HepG2 (cell line): ENCODE measurements at regions not wholly inside any gene's neighbourhood (a gene's known extent, or its start where the extent isn't known, plus 50 kb on each side); places are given as distances from the start of the nearest gene placed in this dataset.

Experiments
- ATAC-seq: fragments of 200-7000 bp; cut with Tn5 transposase; 3 replicates; pipeline ENCODE4 v1.9.1; 2020; ENCODE audit warnings: mild to moderate bottlenecking, moderate library complexity
- BruUV-seq: library from RNA; stranded (reverse); fragments of 400-500 nt; replicated peaks from 2 replicates; lab custom pipeline; 2021; lab: Mats Ljungman, UMichigan
- CTCF ChIA-PET: fragments of 300-600 bp; formaldehyde crosslinking; extraction: SDS; loops from one replicate; lab custom pipeline; 2021; ENCODE audit warnings: low total read pairs, inconsistent platforms, low intra/inter-chr PET ratio; lab: Yijun Ruan, JAX
- POLR2A ChIA-PET: fragments of 350-600 bp; sonication (Branson Sonifier 250); formaldehyde crosslinking; loops from one replicate; lab custom pipeline; 2020; ENCODE audit warnings: antibody characterized with exemption, inconsistent platforms; lab: Yijun Ruan, JAX
- DNase-seq: peaks from one replicate; pipeline ENCODE4 v3.0.0-alpha.2; 2015; ENCODE audit warnings: low spot score
- FAIRE-seq: peaks from 3 replicates; lab custom pipeline; 2011; peaks lifted over from hg19 to GRCh38; lab: Jason Lieb, UNC
- H2AFZ ChIP-seq: one replicate; pipeline ENCODE4 v1.6.1; 2011; ENCODE audit warnings: low read length, inconsistent platforms
- H3K27ac ChIP-seq: fragments of 300-600 bp; 3 replicates; pipeline ENCODE4 v1.8.0; 2011; ENCODE audit warnings: mixed run types, mild to moderate bottlenecking, mixed read lengths, low read length, inconsistent platforms; ENCODE audit not compliant: insufficient read depth; ENCODE audit errors: extremely low read length
- H3K27me3 ChIP-seq, 2 experiments: fragments of 200-600 bp in 1 of 2; 2 replicates in 1 of 2; 3 replicates in 1 of 2; pipeline versions ENCODE4 v1.6.0 to v1.8.0; 2011; ENCODE audit warnings: low read length in 2 of 2, mild to moderate bottlenecking in 2 of 2, moderate library complexity in 2 of 2, inconsistent platforms in 1 of 2; ENCODE audit not compliant: insufficient read depth in 2 of 2, control insufficient read depth in 1 of 2
- H3K36me3 ChIP-seq, 2 experiments: fragments of 200-600 bp in 1 of 2; replicated peaks in 1 of 2; 2 replicates in 1 of 2; 3 replicates in 1 of 2; pipeline versions ENCODE4 v1.5.1 to v1.8.0; 2011; ENCODE audit warnings: low read length in 2 of 2, inconsistent platforms in 1 of 2; ENCODE audit not compliant: insufficient read depth in 2 of 2, control insufficient read depth in 1 of 2
- H3K4me1 ChIP-seq: 2 replicates; pipeline ENCODE4 v1.5.1; 2012; ENCODE audit warnings: low read length, inconsistent platforms; ENCODE audit not compliant: insufficient read depth
- H3K4me2 ChIP-seq: 2 replicates; pipeline ENCODE4 v1.6.0; 2011; ENCODE audit warnings: low read depth, low read length, inconsistent platforms
- H3K4me3 ChIP-seq, 3 experiments: fragments of 200-600 bp in 1 of 3; sonication (generic), shearing (Covaris generic) in 1 of 3; replicated peaks in 1 of 3; 2 replicates each; pipeline ENCODE4 v1.5.1; 2011 to 2016; ENCODE audit warnings: low read length in 3 of 3, inconsistent platforms in 2 of 3, low read depth in 2 of 3, mild to moderate bottlenecking in 2 of 3, control low read depth in 1 of 3, mixed read lengths in 1 of 3; ENCODE audit not compliant: insufficient read depth in 1 of 3
- H3K79me2 ChIP-seq: one replicate; pipeline ENCODE4 v1.6.1; 2011; ENCODE audit warnings: low read length, inconsistent platforms; ENCODE audit not compliant: insufficient read depth
- H3K9ac ChIP-seq: 2 replicates; pipeline ENCODE4 v1.6.0; 2011; ENCODE audit warnings: mild to moderate bottlenecking, low read depth, low read length, inconsistent platforms; ENCODE audit not compliant: insufficient read depth
- H3K9me3 ChIP-seq: 2 replicates; pipeline ENCODE4 v1.5.1; 2012; ENCODE audit warnings: mild to moderate bottlenecking, low read length
- H4K20me1 ChIP-seq: 2 replicates; pipeline ENCODE4 v1.6.0; 2011; ENCODE audit warnings: inconsistent platforms, mild to moderate bottlenecking, low read length, moderate library complexity; ENCODE audit not compliant: insufficient read depth
- ETV5 ChIP-seq: IDR thresholded peaks from 2 replicates; pipeline ENCODE4 v1.6.1; 2018; ENCODE audit warnings: missing biosample characterization, missing genetic modification reagents, inconsistent platforms, borderline replicate concordance
- NBN ChIP-seq: fragments of 450-650 bp; conservative IDR thresholded peaks from 2 replicates; pipeline ENCODE4 v1.6.1; 2017
- ZNF607 ChIP-seq: sonication (generic); formaldehyde crosslinking; IDR thresholded peaks from 2 replicates; pipeline ENCODE4 v1.5.1; 2020; ENCODE audit warnings: missing genetic modification reagents, mild to moderate bottlenecking, borderline replicate concordance
- ZNF788 ChIP-seq: sonication (generic); formaldehyde crosslinking; IDR thresholded peaks from 2 replicates; pipeline ENCODE4 v1.5.0; 2020; ENCODE audit warnings: mild to moderate bottlenecking, missing genetic modification reagents, borderline replicate concordance
- ZNF883 ChIP-seq: sonication (generic); formaldehyde crosslinking; IDR thresholded peaks from 2 replicates; pipeline ENCODE4 v1.5.1; 2020; ENCODE audit warnings: mild to moderate bottlenecking, missing genetic modification reagents; ENCODE audit errors: not compliant biosample characterization
- WGBS: methylation state at CpG from one replicate; pipeline ENCODE4 v1.1.6; 2017; ENCODE audit warnings: low lambda C conversion rate; 5-methylcytosine and 5-hydroxymethylcytosine counted together
- in situ Hi-C: cut with HindIII; loops from 2 replicates; pipeline ENCODE4 v1.10.0; 2017; ENCODE audit warnings: low pct_unique_long_range_greater_than_20kb; ENCODE audit not compliant: extremely low pct_ligation_motif_present
- intact Hi-C: fragments of 100-400 bp; cut with micrococcal nuclease; formaldehyde crosslinking; loops from one replicate; pipeline ENCODE4 v1.10.0; 2022; ENCODE audit not compliant: unreplicated experiment
- TF ChIP-seq, protein P1 (sequence below): sonication (generic); formaldehyde crosslinking; IDR thresholded peaks from 2 replicates; pipeline ENCODE4 v1.5.0; 2020; ENCODE audit warnings: missing genetic modification reagents
- TF ChIP-seq, protein P2 (sequence below): sonication (generic); formaldehyde crosslinking; IDR thresholded peaks from 2 replicates; pipeline ENCODE4; 2020; ENCODE audit warnings: missing genetic modification reagents, mild to moderate bottlenecking, borderline replicate concordance

DNA sequence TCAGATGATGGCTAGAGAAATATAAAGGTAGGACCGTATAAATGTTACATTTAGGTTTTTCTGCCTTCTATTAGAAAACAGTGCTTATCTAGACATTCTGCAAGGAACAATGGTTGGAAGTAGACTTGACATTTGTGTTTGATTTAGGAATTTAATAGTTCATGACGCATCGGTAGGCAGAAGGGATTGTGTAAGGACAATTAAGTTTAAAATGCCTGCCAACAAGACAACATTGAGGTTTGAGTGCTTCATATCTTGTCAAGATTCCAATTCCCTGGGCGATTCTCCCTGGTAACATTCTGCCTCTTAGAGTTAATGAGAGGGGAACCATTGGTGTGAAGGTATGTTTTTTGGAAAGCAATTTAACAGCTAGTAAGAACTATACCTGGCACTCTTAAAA is 186.8 kb upstream of the RBM19 start:
- no peak overlapping the region for H3K4me3 ChIP-seq
- H3K4me2 ChIP-seq, result no peak overlapping the region
- no peak overlapping the region for H3K9ac ChIP-seq
- H2AFZ ChIP-seq, result no peak overlapping the region
- 33% methylated on average over 4 of the region's 4 CpGs for WGBS
- no peaks in the 10 kb centered on the region for H3K9me3 ChIP-seq
- FAIRE-seq (no peak), ATAC-seq (no peak), DNase-seq (no peak)
- H3K27ac ChIP-seq, result no peak overlapping the region
- H3K79me2 ChIP-seq, result no peaks in the 10 kb centered on the region
- CTCF ChIA-PET, result no interaction called here
- H4K20me1 ChIP-seq, result no peaks in the 10 kb centered on the region
- BruUV-seq, result no TSS peak
- intact Hi-C loops (no loop called here), in situ Hi-C loops (no loop called here)
- H3K27me3 ChIP-seq, result no peaks in the 10 kb centered on the region
- TF ChIP-seq, protein P1, sequence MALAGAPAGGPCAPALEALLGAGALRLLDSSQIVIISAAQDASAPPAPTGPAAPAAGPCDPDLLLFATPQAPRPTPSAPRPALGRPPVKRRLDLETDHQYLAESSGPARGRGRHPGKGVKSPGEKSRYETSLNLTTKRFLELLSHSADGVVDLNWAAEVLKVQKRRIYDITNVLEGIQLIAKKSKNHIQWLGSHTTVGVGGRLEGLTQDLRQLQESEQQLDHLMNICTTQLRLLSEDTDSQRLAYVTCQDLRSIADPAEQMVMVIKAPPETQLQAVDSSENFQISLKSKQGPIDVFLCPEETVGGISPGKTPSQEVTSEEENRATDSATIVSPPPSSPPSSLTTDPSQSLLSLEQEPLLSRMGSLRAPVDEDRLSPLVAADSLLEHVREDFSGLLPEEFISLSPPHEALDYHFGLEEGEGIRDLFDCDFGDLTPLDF, result no peak
- no peak for TF ChIP-seq ZNF788 (CRISPR knock-in tag)
- no peak for TF ChIP-seq ZNF607 (CRISPR knock-in tag)
- TF ChIP-seq NBN, result no peak
- TF ChIP-seq, protein P2, sequence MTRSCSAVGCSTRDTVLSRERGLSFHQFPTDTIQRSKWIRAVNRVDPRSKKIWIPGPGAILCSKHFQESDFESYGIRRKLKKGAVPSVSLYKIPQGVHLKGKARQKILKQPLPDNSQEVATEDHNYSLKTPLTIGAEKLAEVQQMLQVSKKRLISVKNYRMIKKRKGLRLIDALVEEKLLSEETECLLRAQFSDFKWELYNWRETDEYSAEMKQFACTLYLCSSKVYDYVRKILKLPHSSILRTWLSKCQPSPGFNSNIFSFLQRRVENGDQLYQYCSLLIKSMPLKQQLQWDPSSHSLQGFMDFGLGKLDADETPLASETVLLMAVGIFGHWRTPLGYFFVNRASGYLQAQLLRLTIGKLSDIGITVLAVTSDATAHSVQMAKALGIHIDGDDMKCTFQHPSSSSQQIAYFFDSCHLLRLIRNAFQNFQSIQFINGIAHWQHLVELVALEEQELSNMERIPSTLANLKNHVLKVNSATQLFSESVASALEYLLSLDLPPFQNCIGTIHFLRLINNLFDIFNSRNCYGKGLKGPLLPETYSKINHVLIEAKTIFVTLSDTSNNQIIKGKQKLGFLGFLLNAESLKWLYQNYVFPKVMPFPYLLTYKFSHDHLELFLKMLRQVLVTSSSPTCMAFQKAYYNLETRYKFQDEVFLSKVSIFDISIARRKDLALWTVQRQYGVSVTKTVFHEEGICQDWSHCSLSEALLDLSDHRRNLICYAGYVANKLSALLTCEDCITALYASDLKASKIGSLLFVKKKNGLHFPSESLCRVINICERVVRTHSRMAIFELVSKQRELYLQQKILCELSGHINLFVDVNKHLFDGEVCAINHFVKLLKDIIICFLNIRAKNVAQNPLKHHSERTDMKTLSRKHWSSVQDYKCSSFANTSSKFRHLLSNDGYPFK (CRISPR knock-in tag), result no peak
- no peak for TF ChIP-seq ETV5 (CRISPR knock-in tag)
- TF ChIP-seq ZNF883 (CRISPR knock-in tag), result no peak
- POLR2A ChIA-PET, result no interaction called here
- H3K4me1 ChIP-seq, result no peaks in the 10 kb centered on the region
- H3K36me3 ChIP-seq, result no peaks in the 10 kb centered on the region
